WTC11 (cell line): ENCODE measurements at regions not wholly inside any gene's neighbourhood (a gene's known extent, or its start where the extent isn't known, plus 50 kb on each side); places are given as distances from the start of the nearest gene placed in this dataset.

Source experiments
- ATAC-seq: fragments of 200-7000 bp; cut with Tn5 transposase; 2 replicates; pipeline ENCODE4 v1.10.0; 2021; ENCODE audit warnings: mild to moderate bottlenecking, moderate library complexity
- CTCF ChIA-PET: fragments of 300-600 bp; sonication (Branson Sonifier 250); formaldehyde crosslinking; loops from one replicate; lab custom pipeline; 2021; ENCODE audit warnings: antibody characterized with exemption; lab: Charles Lee
- POLR2A ChIA-PET: fragments of 350-600 bp; sonication (Branson Sonifier 250); formaldehyde crosslinking; loops from one replicate; lab custom pipeline; 2021; ENCODE audit warnings: antibody characterized with exemption; lab: Charles Lee
- DNase-seq: peaks from one replicate; pipeline ENCODE4 v3.0.0; 2021; ENCODE audit warnings: low spot score
- H3K27ac Mint-ChIP-seq: 2 replicates; pipeline ENCODE4 v1.8.0; 2021; ENCODE audit warnings: mixed read lengths
- H3K27me3 Mint-ChIP-seq: 2 replicates; pipeline ENCODE4 v1.8.0; 2021; ENCODE audit warnings: low read depth, mild to moderate bottlenecking, moderate library complexity, mixed read lengths
- H3K36me3 Mint-ChIP-seq: 2 replicates; pipeline ENCODE4 v1.8.0; 2021; ENCODE audit warnings: mixed read lengths
- H3K4me1 Mint-ChIP-seq: 2 replicates; pipeline ENCODE4 v1.8.0; 2022; ENCODE audit warnings: mixed read lengths
- H3K4me3 Mint-ChIP-seq: 2 replicates; pipeline ENCODE4 v1.8.0; 2021; ENCODE audit warnings: mild to moderate bottlenecking, moderate library complexity, mixed read lengths
- H3K9me3 Mint-ChIP-seq: 2 replicates; pipeline ENCODE4 v1.8.0; 2021; ENCODE audit warnings: mixed read lengths
- GABPB1 ChIP-seq: sonication (generic); formaldehyde crosslinking; IDR thresholded peaks from 2 replicates; pipeline ENCODE4 v1.8.1; 2023; ENCODE audit warnings: mild to moderate bottlenecking, missing genetic modification reagents
- MAX ChIP-seq: sonication (generic); formaldehyde crosslinking; IDR thresholded peaks from 2 replicates; pipeline ENCODE4 v1.8.0; 2022; ENCODE audit warnings: mild to moderate bottlenecking, missing genetic modification reagents
- NFATC4 ChIP-seq: fragments of 250-450 bp; sonication (Bioruptor Pico); IDR thresholded peaks from 2 replicates; pipeline ENCODE4 v1.9.0; 2021; ENCODE audit warnings: mild to moderate bottlenecking
- NR3C1 ChIP-seq: sonication (generic); formaldehyde crosslinking; conservative IDR thresholded peaks from 2 replicates; pipeline ENCODE4 v1.8.1; 2023; ENCODE audit warnings: low read depth, mild to moderate bottlenecking, missing genetic modification reagents
- PRDM15 ChIP-seq: sonication (generic); formaldehyde crosslinking; IDR thresholded peaks from 2 replicates; pipeline ENCODE4 v1.8.0; 2022; ENCODE audit warnings: missing genetic modification reagents
- SMAD4 ChIP-seq: sonication (generic); formaldehyde crosslinking; IDR thresholded peaks from 2 replicates; pipeline ENCODE4 v1.8.0; 2022; ENCODE audit warnings: mild to moderate bottlenecking, missing genetic modification reagents
- SP1 ChIP-seq: sonication (generic); formaldehyde crosslinking; conservative IDR thresholded peaks from 2 replicates; pipeline ENCODE4 v1.8.1; 2022; ENCODE audit warnings: missing genetic modification reagents
- TEAD1 ChIP-seq: sonication (generic); formaldehyde crosslinking; IDR thresholded peaks from 2 replicates; pipeline ENCODE4 v1.8.0; 2022; ENCODE audit warnings: mild to moderate bottlenecking, missing genetic modification reagents
- TEAD4 ChIP-seq: sonication (generic); formaldehyde crosslinking; IDR thresholded peaks from 2 replicates; pipeline ENCODE4 v1.8.0; 2022; ENCODE audit warnings: mild to moderate bottlenecking, missing genetic modification reagents
- USF1 ChIP-seq: sonication (generic); formaldehyde crosslinking; IDR thresholded peaks from 2 replicates; pipeline ENCODE4 v1.8.0; 2022; ENCODE audit warnings: mild to moderate bottlenecking, missing genetic modification reagents
- USF2 ChIP-seq: sonication (generic); formaldehyde crosslinking; IDR thresholded peaks from 2 replicates; pipeline ENCODE4 v1.8.1; 2023; ENCODE audit warnings: mild to moderate bottlenecking, missing genetic modification reagents, moderate library complexity
- ZNF219 ChIP-seq: sonication (generic); formaldehyde crosslinking; IDR thresholded peaks from 2 replicates; pipeline ENCODE4 v1.8.0; 2023; ENCODE audit warnings: missing genetic modification reagents, mild to moderate bottlenecking, borderline replicate concordance
- ZNF317 ChIP-seq: sonication (generic); formaldehyde crosslinking; IDR thresholded peaks from 2 replicates; pipeline ENCODE4 v1.8.1; 2023; ENCODE audit warnings: low read depth, mild to moderate bottlenecking, moderate library complexity, missing genetic modification reagents, borderline replicate concordance
- ZNF396 ChIP-seq: fragments of 250-450 bp; sonication (Bioruptor Pico); IDR thresholded peaks from 2 replicates; pipeline ENCODE4 v1.8.0; 2021; ENCODE audit warnings: mild to moderate bottlenecking, moderate library complexity, borderline replicate concordance
- ZNF416 ChIP-seq: fragments of 250-450 bp; sonication (Bioruptor Pico); IDR thresholded peaks from 2 replicates; pipeline ENCODE4 v1.9.0; 2021; ENCODE audit warnings: mild to moderate bottlenecking, inconsistent platforms
- ZNF425 ChIP-seq: fragments of 250-450 bp; sonication (Bioruptor Pico); conservative IDR thresholded peaks from 2 replicates; pipeline ENCODE4 v1.9.0; 2021; ENCODE audit warnings: mild to moderate bottlenecking
- TF ChIP-seq, protein P1 (sequence below): fragments of 250-450 bp; sonication (Bioruptor Pico); IDR thresholded peaks from 2 replicates; pipeline ENCODE4 v1.9.0; 2021; ENCODE audit warnings: mild to moderate bottlenecking, borderline replicate concordance
- TF ChIP-seq, protein P2 (sequence below): sonication (generic); formaldehyde crosslinking; IDR thresholded peaks from 2 replicates; pipeline ENCODE4 v1.8.1; 2022; ENCODE audit warnings: missing genetic modification reagents, borderline replicate concordance
- TF ChIP-seq, protein P3 (sequence below): sonication (generic); formaldehyde crosslinking; conservative IDR thresholded peaks from 2 replicates; pipeline ENCODE4 v1.8.1; 2022; ENCODE audit warnings: mild to moderate bottlenecking, missing genetic modification reagents
- TF ChIP-seq, protein P4 (sequence below): fragments of 250-450 bp; sonication (Bioruptor Pico); IDR thresholded peaks from 2 replicates; pipeline ENCODE4 v1.9.0; 2021; ENCODE audit warnings: mild to moderate bottlenecking
- TF ChIP-seq, protein P5 (sequence below): sonication (generic); formaldehyde crosslinking; IDR thresholded peaks from 2 replicates; pipeline ENCODE4 v1.8.1; 2023; ENCODE audit warnings: mild to moderate bottlenecking, missing genetic modification reagents

DNA sequence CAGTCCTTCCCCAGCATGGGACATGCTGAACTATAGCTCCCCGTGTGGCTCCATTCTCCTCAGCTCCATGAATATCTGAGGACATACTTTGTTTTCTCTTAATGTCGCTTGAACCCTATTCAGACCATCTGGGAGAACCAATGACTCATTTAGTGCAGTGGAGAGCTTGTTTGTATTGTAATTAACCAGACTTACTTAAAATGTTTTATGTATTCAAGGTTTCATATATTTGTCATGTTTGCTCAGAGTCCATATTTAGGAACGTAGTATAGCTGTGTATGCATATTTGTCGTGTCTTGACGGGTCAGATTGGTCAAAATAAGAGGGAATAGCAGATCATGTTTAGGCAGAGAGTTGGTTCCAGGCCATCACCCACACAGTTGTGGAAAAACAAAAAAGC is 150.1 kb upstream of the NTRK2 start (continued):
- TF ChIP-seq, protein P1, sequence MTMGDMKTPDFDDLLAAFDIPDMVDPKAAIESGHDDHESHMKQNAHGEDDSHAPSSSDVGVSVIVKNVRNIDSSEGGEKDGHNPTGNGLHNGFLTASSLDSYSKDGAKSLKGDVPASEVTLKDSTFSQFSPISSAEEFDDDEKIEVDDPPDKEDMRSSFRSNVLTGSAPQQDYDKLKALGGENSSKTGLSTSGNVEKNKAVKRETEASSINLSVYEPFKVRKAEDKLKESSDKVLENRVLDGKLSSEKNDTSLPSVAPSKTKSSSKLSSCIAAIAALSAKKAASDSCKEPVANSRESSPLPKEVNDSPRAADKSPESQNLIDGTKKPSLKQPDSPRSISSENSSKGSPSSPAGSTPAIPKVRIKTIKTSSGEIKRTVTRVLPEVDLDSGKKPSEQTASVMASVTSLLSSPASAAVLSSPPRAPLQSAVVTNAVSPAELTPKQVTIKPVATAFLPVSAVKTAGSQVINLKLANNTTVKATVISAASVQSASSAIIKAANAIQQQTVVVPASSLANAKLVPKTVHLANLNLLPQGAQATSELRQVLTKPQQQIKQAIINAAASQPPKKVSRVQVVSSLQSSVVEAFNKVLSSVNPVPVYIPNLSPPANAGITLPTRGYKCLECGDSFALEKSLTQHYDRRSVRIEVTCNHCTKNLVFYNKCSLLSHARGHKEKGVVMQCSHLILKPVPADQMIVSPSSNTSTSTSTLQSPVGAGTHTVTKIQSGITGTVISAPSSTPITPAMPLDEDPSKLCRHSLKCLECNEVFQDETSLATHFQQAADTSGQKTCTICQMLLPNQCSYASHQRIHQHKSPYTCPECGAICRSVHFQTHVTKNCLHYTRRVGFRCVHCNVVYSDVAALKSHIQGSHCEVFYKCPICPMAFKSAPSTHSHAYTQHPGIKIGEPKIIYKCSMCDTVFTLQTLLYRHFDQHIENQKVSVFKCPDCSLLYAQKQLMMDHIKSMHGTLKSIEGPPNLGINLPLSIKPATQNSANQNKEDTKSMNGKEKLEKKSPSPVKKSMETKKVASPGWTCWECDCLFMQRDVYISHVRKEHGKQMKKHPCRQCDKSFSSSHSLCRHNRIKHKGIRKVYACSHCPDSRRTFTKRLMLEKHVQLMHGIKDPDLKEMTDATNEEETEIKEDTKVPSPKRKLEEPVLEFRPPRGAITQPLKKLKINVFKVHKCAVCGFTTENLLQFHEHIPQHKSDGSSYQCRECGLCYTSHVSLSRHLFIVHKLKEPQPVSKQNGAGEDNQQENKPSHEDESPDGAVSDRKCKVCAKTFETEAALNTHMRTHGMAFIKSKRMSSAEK (CRISPR knock-in tag), result no peak
- TF ChIP-seq SMAD4 (CRISPR knock-in tag) (no peak), PRDM15 (no peak), TEAD4 (CRISPR knock-in tag) (no peak), SP1 (CRISPR knock-in tag) (no peak), USF2 (CRISPR knock-in tag) (no peak)
- TF ChIP-seq, protein P2, sequence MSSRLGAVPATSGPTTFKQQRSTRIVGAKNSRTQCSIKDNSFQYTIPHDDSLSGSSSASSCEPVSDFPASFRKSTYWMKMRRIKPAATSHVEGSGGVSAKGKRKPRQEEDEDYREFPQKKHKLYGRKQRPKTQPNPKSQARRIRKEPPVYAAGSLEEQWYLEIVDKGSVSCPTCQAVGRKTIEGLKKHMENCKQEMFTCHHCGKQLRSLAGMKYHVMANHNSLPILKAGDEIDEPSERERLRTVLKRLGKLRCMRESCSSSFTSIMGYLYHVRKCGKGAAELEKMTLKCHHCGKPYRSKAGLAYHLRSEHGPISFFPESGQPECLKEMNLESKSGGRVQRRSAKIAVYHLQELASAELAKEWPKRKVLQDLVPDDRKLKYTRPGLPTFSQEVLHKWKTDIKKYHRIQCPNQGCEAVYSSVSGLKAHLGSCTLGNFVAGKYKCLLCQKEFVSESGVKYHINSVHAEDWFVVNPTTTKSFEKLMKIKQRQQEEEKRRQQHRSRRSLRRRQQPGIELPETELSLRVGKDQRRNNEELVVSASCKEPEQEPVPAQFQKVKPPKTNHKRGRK, result no peak
- TF ChIP-seq, protein P3, sequence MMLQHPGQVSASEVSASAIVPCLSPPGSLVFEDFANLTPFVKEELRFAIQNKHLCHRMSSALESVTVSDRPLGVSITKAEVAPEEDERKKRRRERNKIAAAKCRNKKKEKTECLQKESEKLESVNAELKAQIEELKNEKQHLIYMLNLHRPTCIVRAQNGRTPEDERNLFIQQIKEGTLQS, result no peak

DNA sequence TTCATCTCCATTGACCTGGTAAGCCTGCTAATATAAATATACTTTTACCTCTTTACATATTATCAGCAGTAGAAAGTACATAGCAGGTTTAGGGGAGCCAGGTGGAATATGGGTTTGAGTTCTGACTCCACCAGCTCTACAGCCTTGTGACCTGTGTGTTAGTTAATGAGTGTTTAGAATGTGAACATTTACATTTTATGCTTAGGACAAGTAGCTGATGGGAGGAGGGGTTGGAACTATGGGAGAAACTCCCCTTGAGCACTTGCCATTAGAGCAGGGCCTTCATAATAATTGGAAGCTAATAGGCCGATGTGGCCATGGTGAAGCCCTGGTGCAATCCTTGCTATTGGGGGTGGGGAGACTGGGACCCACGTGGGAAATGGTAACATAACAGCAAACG is 148.3 kb upstream of the NTRK2 start:
- ATAC-seq (no peak), DNase-seq (no peak)
- ChIA-PET CTCF (no interaction called here), POLR2A (no interaction called here)
- H3K36me3 Mint-ChIP-seq, result peaks cover 42% of the 10 kb centered on the region
- H3K4me1 Mint-ChIP-seq, result peaks cover 7% of the 10 kb centered on the region
- peaks cover 5% of the 10 kb centered on the region; the same call in 1 of the 2 replicates for H3K27me3 Mint-ChIP-seq
- H3K9me3 Mint-ChIP-seq, result peaks cover 47% of the 10 kb centered on the region
- no peak overlapping the region for H3K27ac Mint-ChIP-seq
- no peak overlapping the region for H3K4me3 Mint-ChIP-seq
- TF ChIP-seq ZNF317 (no peak), GABPB1 (CRISPR knock-in tag) (no peak), NFATC4 (CRISPR knock-in tag) (no peak), ZNF416 (no peak), TEAD1 (CRISPR knock-in tag) (no peak), MAX (CRISPR knock-in tag) (no peak), ZNF396 (CRISPR knock-in tag) (no peak), NR3C1 (no peak), ZNF425 (CRISPR knock-in tag) (no peak), ZNF219 (CRISPR knock-in tag) (no peak), USF1 (CRISPR knock-in tag) (no peak)
- TF ChIP-seq, protein P4, sequence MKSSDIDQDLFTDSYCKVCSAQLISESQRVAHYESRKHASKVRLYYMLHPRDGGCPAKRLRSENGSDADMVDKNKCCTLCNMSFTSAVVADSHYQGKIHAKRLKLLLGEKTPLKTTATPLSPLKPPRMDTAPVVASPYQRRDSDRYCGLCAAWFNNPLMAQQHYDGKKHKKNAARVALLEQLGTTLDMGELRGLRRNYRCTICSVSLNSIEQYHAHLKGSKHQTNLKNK (CRISPR knock-in tag), result no peak
- TF ChIP-seq, protein P5, sequence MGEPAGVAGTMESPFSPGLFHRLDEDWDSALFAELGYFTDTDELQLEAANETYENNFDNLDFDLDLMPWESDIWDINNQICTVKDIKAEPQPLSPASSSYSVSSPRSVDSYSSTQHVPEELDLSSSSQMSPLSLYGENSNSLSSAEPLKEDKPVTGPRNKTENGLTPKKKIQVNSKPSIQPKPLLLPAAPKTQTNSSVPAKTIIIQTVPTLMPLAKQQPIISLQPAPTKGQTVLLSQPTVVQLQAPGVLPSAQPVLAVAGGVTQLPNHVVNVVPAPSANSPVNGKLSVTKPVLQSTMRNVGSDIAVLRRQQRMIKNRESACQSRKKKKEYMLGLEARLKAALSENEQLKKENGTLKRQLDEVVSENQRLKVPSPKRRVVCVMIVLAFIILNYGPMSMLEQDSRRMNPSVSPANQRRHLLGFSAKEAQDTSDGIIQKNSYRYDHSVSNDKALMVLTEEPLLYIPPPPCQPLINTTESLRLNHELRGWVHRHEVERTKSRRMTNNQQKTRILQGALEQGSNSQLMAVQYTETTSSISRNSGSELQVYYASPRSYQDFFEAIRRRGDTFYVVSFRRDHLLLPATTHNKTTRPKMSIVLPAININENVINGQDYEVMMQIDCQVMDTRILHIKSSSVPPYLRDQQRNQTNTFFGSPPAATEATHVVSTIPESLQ (CRISPR knock-in tag), result no peak
